GM23248 (cell line): ENCODE measurements at regions not wholly inside any gene's neighbourhood (a gene's known extent, or its start where the extent isn't known, plus 50 kb on each side); places are given as distances from the start of the nearest gene placed in this dataset.

Experiments
- DNase-seq: peaks from one replicate; pipeline ENCODE4 v3.0.0-alpha.2; 2015
- H2AFZ ChIP-seq: fragments of 200-600 bp; sonication (generic); 2 replicates; pipeline ENCODE4 v1.6.1; 2016; ENCODE audit warnings: antibody characterized with exemption
- H3F3A ChIP-seq: fragments of 200-600 bp; sonication (generic); 2 replicates; pipeline ENCODE4 v1.6.1; 2016; ENCODE audit warnings: mild to moderate bottlenecking, antibody characterized with exemption, mixed run types; ENCODE audit not compliant: insufficient read depth
- H3K27ac ChIP-seq: fragments of 200-600 bp; sonication (generic); 2 replicates; pipeline ENCODE4 v1.5.1; 2016; ENCODE audit warnings: mild to moderate bottlenecking
- H3K27me3 ChIP-seq: fragments of 200-600 bp; sonication (generic); replicated peaks from 2 replicates; pipeline ENCODE4 v1.6.1; 2016; ENCODE audit warnings: mild to moderate bottlenecking; ENCODE audit not compliant: insufficient read depth
- H3K36me3 ChIP-seq: fragments of 200-600 bp; sonication (generic); 2 replicates; pipeline ENCODE4 v1.6.1; 2016; ENCODE audit warnings: low read depth, mild to moderate bottlenecking
- H3K4me1 ChIP-seq: fragments of 200-600 bp; sonication (generic); 2 replicates; pipeline ENCODE4 v1.6.1; 2016; ENCODE audit warnings: mild to moderate bottlenecking; ENCODE audit not compliant: insufficient read depth
- H3K4me2 ChIP-seq: fragments of 200-600 bp; sonication (generic); one replicate; pipeline ENCODE4 v1.6.1; 2016; ENCODE audit warnings: mild to moderate bottlenecking; ENCODE audit not compliant: unreplicated experiment
- H3K4me3 ChIP-seq: fragments of 200-600 bp; sonication (generic); 2 replicates; pipeline ENCODE4 v1.5.1; 2016; ENCODE audit warnings: mild to moderate bottlenecking
- H3K79me2 ChIP-seq: fragments of 200-600 bp; sonication (generic); 2 replicates; pipeline ENCODE4 v1.6.1; 2016; ENCODE audit warnings: mild to moderate bottlenecking; ENCODE audit not compliant: insufficient read depth
- H3K9ac ChIP-seq: fragments of 200-600 bp; sonication (generic); 2 replicates; pipeline ENCODE4 v1.6.1; 2016; ENCODE audit warnings: mild to moderate bottlenecking
- H3K9me2 ChIP-seq: fragments of 200-600 bp; sonication (generic); 2 replicates; pipeline ENCODE4 v1.6.1; 2016; ENCODE audit warnings: mixed run types, mild to moderate bottlenecking, moderate library complexity; ENCODE audit not compliant: insufficient read depth
- H3K9me3 ChIP-seq: fragments of 200-600 bp; sonication (generic); one replicate; pipeline ENCODE4 v1.6.1; 2017; ENCODE audit warnings: low read depth
- H4K20me1 ChIP-seq: fragments of 200-600 bp; sonication (generic); 2 replicates; pipeline ENCODE4 v1.6.0; 2016; ENCODE audit not compliant: insufficient read depth
- EZH2 ChIP-seq: fragments of 200-600 bp; sonication (generic); IDR thresholded peaks from 2 replicates; pipeline ENCODE4 v1.6.1; 2018; ENCODE audit warnings: antibody characterized with exemption, mild to moderate bottlenecking; ENCODE audit not compliant: insufficient read depth, poor library complexity, severe bottlenecking
- EZH2phosphoT487 ChIP-seq: fragments of 200-600 bp; sonication (generic); IDR thresholded peaks from 2 replicates; pipeline ENCODE4 v1.6.1; 2018; ENCODE audit warnings: antibody characterized with exemption, moderate library complexity, mild to moderate bottlenecking, low read depth; ENCODE audit not compliant: insufficient read depth
- WGBS, 2 experiments: methylation state at CpG; one replicate each; pipeline ENCODE4 v1.1.6; 2015 to 2017; ENCODE audit warnings: low lambda C conversion rate in 2 of 2, low coverage in 1 of 2; ENCODE audit errors: missing lambda C conversion rate in 2 of 2; 5-methylcytosine and 5-hydroxymethylcytosine counted together
- in situ Hi-C: fragments of 300-500 bp; cut with MboI; formaldehyde crosslinking; loops from 2 replicates; pipeline ENCODE4 v1.15.0; 2020

- no peak for DNase-seq
- H3K27me3 ChIP-seq, result no peaks in the 10 kb centered on the region
- WGBS, 2 experiments, result 12 to 16% methylated on average over 2 of the region's 2 CpGs
- H3F3A ChIP-seq, result no peaks in the 10 kb centered on the region
- no peaks in the 10 kb centered on the region for H4K20me1 ChIP-seq
- no peaks in the 10 kb centered on the region for H3K79me2 ChIP-seq
- H3K4me1 ChIP-seq, result no peaks in the 10 kb centered on the region
- H3K9me3 ChIP-seq, result no peaks in the 10 kb centered on the region
- no peak overlapping the region for H3K4me2 ChIP-seq
- no peak overlapping the region for H2AFZ ChIP-seq
- H3K4me3 ChIP-seq, result no peak overlapping the region
- H3K36me3 ChIP-seq, result no peaks in the 10 kb centered on the region
- in situ Hi-C loops, result no loop called here
- H3K9me2 ChIP-seq, result no peaks in the 10 kb centered on the region
- H3K9ac ChIP-seq, result no peak overlapping the region
- no peak overlapping the region for H3K27ac ChIP-seq
- TF ChIP-seq EZH2 (no peak), EZH2phosphoT487 (no peak)
Observed at GRCh38 chr10:83612746-83613145, 526.6 kb upstream of the GHITM start.

- in situ Hi-C loops, result no loop called here
- Histone ChIP-seq H3K9me2 (no peaks in the 10 kb centered on the region), H3K4me2 (no peak overlapping the region), H3K36me3 (no peaks in the 10 kb centered on the region), H4K20me1 (no peaks in the 10 kb centered on the region), H3K27ac (no peak overlapping the region), H3K27me3 (no peaks in the 10 kb centered on the region), H3K4me1 (no peaks in the 10 kb centered on the region), H3K9ac (no peak overlapping the region), H3K79me2 (no peaks in the 10 kb centered on the region), H3K4me3 (no peak overlapping the region), H3K9me3 (no peaks in the 10 kb centered on the region), H2AFZ (no peak overlapping the region), H3F3A (no peaks in the 10 kb centered on the region)
- no peak for DNase-seq
- 4 to 5% methylated on average over 1 of the region's 1 CpG for WGBS, 2 experiments
- TF ChIP-seq EZH2phosphoT487, result no peak
- TF ChIP-seq EZH2, result no peak
Observed at GRCh38 chr10:83617172-83617571, 522.1 kb upstream of the GHITM start.

GRCh38 chr10:83617692-83618545, 521.4 kb upstream of the GHITM start:
- in situ Hi-C loops, result no loop called here
- no peaks in the 10 kb centered on the region for H3K79me2 ChIP-seq
- no peaks in the 10 kb centered on the region for H3F3A ChIP-seq
- TF ChIP-seq EZH2phosphoT487 (no peak), EZH2 (no peak)
- no peak overlapping the region for H3K27ac ChIP-seq
- no peaks in the 10 kb centered on the region for H3K9me2 ChIP-seq
- H3K4me2 ChIP-seq, result no peak overlapping the region
- H3K9ac ChIP-seq, result no peak overlapping the region
- H3K4me3 ChIP-seq, result no peak overlapping the region
- H3K9me3 ChIP-seq, result no peaks in the 10 kb centered on the region
- DNase-seq, result no peak
- H3K4me1 ChIP-seq, result no peaks in the 10 kb centered on the region
- H3K27me3 ChIP-seq, result no peaks in the 10 kb centered on the region
- no peak overlapping the region for H2AFZ ChIP-seq
- WGBS, 2 experiments, result 9% methylated on average over 5 of the region's 5 CpGs
- no peaks in the 10 kb centered on the region for H4K20me1 ChIP-seq
- H3K36me3 ChIP-seq, result no peaks in the 10 kb centered on the region

- no peak overlapping the region for H3K9ac ChIP-seq
- 9 to 12% methylated on average over 5 of the region's 5 CpGs for WGBS, 2 experiments
- no peaks in the 10 kb centered on the region for H3K27me3 ChIP-seq
- no peaks in the 10 kb centered on the region for H3F3A ChIP-seq
- H3K9me3 ChIP-seq, result no peaks in the 10 kb centered on the region
- H4K20me1 ChIP-seq, result no peaks in the 10 kb centered on the region
- TF ChIP-seq EZH2phosphoT487 (no peak), EZH2 (no peak)
- no peak overlapping the region for H3K4me2 ChIP-seq
- no peak overlapping the region for H3K4me3 ChIP-seq
- no peaks in the 10 kb centered on the region for H3K4me1 ChIP-seq
- no peaks in the 10 kb centered on the region for H3K36me3 ChIP-seq
- in situ Hi-C loops, result no loop called here
- no peak for DNase-seq
- H3K9me2 ChIP-seq, result no peaks in the 10 kb centered on the region
- H2AFZ ChIP-seq, result no peak overlapping the region
- no peaks in the 10 kb centered on the region for H3K79me2 ChIP-seq
- no peak overlapping the region for H3K27ac ChIP-seq
Observed at GRCh38 chr10:83625831-83626360, 513.4 kb upstream of the GHITM start.

- Histone ChIP-seq H2AFZ (no peak overlapping the region), H3K4me1 (no peaks in the 10 kb centered on the region), H3K27ac (no peak overlapping the region), H3K9me2 (no peaks in the 10 kb centered on the region), H3K4me2 (no peak overlapping the region), H4K20me1 (no peaks in the 10 kb centered on the region), H3K4me3 (no peak overlapping the region), H3K9ac (no peak overlapping the region), H3K27me3 (no peaks in the 10 kb centered on the region), H3F3A (no peaks in the 10 kb centered on the region), H3K9me3 (no peaks in the 10 kb centered on the region), H3K36me3 (no peaks in the 10 kb centered on the region), H3K79me2 (no peaks in the 10 kb centered on the region)
- no peak for TF ChIP-seq EZH2
- no peak for TF ChIP-seq EZH2phosphoT487
- no peak for DNase-seq
- in situ Hi-C loops, result no loop called here
Observed at GRCh38 chr10:83632701-83633100, 506.6 kb upstream of the GHITM start.
